GM18505 (cell line): ENCODE measurements at regions not wholly inside any gene's neighbourhood (a gene's known extent, or its start where the extent isn't known, plus 50 kb on each side); places are given as distances from the start of the nearest gene placed in this dataset.

Experiments used
- ATAC-seq: cut with Tn5 transposase; IDR thresholded peaks from one replicate; pipeline ENCODE4 v1.9.1; 2021; ENCODE audit not compliant: unreplicated experiment
- POLR2A ChIP-seq: IDR thresholded peaks from 4 replicates; pipeline ENCODE4 v1.6.1; 2011; ENCODE audit warnings: borderline replicate concordance; ENCODE audit not compliant: insufficient read depth, insufficient read length; ENCODE audit errors: extremely low read depth

DNA sequence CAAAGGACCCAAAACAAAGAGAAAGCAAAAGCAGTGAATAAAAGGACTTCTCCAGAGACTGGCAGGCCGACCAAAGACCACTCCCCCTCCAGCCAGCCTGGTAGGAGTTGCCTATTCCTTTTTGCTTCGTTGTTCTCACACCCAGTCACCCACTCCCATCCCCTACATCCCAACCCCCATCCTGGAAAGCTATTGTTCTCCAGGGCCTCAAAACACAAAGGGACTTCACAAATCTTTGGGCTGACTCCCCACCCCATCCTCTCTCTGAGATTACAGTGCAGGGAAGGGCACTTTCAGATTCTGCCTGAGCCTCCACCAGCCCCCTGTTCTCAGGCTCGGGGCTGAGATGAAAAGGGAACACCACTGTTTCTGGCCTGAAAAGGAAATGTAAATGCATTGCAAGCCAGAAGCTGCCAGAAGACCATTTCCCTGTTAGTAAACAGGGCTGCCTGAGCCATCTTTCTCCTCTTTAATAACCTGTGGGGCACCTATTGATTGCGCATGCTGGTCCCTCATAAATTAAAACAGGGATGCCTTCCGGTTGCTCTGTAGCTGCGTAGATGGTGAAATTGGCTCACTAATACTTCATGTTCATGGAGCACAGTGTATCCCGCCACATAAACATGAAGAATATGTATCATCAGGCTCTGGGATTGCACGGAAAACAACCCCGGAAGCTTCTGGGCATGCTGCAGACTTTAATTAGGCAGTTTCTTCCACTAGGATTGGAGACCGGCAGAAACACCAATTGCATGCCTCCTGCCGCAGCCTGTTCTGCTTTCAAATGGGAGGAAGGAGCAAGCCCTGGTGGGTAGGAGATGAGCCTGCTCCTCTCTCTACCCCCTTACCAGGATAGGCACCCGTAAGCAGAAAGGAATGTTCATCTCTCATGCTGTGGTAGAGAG, 130.3 kb upstream of the FUT8 start:
- peak; percentile 9 for TF ChIP-seq POLR2A
- no peak for ATAC-seq

DNA sequence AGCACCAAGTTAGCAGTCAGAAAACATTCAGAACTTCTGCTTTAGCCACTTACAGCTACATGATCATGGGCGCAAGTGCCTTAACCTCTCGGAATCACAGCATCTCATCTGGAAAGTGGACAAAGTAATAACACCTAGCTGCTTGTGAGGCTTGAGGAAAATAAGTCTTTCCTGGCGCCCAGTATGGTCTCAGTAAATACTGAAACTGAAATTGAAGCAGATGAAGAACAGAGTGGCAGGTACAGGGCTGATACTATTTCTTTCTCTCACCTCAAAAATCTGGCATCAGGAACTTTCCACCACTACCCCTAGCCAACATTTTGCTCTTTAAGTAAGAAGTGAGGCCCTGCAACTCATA, 129.7 kb upstream of the FUT8 start:
- peak; percentile 51 for TF ChIP-seq POLR2A
- ATAC-seq, result no peak

DNA sequence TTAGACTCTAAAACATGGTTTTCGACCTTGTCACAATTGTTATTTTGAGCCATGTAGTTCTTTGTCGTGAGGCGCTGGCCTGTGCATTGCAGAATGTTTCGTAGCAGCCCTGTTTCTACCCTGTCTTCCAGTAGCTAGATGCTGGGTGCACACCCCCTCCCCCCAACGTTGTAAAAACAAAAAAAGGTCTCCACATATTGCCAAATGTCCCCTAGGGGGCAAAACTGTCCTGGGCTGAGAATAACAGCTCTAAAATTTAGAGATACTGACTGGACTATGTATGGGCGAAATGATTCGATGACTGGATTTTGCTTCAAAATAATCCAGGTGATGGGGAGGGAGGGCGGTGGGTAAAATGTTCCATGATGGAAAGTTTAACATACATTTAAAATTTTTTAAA, 126.1 kb upstream of the FUT8 start:
- no peak for ATAC-seq
- TF ChIP-seq POLR2A, result no peak

DNA sequence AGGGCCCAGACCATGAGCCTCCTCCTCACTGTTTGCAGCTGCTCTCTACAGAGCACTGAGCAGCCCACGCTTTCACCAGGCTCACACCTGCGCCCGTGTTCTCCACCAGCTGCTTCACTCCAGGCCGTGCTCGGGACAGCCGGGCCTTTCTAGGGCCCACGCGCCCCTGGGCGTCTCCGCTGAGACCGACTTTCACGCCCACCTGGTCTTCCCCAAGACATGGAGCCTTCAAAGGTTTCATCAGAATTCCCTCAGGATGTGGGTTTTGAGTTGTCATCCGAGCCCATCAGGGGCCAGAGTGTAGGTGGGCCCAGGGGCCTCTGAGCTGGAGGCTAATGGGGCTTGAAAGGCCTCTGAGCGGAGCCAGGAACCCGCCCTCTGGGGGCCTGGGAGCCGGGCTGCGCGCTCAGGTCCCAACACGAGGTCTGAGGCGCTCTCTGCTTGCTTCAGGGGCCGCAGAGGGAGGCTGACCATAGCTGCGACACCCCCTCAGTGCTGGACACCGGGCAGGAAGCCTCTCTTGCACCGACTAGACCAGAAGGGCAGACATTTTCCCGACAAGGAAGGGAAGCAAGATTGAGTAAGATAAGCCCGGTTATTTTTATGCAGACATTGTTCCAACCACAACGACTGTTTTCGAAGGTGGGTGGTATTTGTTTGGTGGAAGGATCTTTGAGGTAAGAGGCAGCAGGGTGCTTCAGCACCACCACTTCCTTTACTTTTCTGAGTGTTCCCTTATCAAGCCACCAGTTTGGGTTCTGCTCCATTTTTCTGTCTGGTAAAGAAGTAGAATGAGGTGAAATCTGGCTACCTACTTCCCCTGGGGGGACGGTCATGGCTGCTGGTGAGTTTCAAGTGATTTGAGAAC, 125.0 kb upstream of the FUT8 start:
- peak; percentile 43 for ATAC-seq
- TF ChIP-seq POLR2A, result peak; percentile 55

DNA sequence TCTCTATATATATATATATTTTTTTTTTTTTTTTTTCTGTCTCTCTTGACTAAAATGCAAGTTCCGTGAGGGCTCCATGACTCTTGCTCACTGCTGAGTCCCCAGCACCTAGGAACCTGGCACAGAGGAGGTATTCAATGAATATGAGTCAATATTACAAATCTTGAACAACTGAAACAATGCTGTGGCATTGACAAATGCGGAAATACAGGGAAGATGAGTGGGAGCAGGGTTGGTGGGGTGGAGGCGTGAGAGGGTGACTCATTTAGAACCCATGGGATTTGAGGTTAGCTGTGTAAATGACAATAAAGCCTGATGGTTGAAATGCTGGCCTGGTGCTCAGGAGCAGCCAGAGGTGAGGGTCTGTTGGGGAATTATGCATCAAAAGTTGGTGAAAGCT, 121.7 kb upstream of the FUT8 start:
- ATAC-seq, result no peak
- no peak for TF ChIP-seq POLR2A

DNA sequence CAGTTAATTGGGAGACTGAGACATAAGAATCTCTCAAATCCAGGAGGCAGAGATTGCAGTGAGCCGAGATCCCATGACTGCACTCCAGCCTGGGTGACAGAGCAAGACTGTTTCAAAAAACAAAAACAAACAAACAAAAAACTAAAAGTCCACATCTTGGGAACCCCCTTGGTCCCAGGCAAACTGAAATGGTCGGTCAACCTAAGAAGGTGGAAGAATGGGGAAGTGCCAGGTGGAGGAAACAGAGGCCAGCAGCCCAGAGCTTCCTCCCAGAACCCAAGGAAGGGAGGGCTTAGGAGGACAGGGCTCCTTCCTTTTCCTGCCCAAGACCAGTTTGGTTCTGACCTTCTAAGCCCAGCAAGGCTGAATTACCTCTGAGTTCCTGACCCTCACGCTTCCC, 121.0 kb upstream of the FUT8 start:
- TF ChIP-seq POLR2A, result no peak
- ATAC-seq, result no peak

DNA sequence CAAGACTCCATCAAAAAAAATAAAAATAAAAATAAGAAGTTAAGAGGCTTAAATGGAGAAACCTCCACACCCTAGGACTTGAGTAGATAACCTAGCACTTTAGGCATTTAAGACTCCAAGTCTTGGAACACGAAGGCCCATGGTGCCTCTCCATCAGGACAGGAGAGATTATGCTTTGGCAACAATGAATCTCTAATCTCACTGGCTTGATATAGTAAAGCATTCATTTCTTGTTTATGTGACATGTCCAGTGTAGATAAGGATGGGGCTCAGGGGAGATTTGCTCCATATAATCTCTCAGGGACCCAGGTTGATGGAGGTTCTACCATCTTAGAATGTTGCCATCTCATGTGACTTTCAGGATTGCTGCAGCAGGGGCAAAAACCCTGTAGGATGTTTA, 117.7 kb upstream of the FUT8 start:
- no peak for ATAC-seq
- TF ChIP-seq POLR2A, result no peak

DNA sequence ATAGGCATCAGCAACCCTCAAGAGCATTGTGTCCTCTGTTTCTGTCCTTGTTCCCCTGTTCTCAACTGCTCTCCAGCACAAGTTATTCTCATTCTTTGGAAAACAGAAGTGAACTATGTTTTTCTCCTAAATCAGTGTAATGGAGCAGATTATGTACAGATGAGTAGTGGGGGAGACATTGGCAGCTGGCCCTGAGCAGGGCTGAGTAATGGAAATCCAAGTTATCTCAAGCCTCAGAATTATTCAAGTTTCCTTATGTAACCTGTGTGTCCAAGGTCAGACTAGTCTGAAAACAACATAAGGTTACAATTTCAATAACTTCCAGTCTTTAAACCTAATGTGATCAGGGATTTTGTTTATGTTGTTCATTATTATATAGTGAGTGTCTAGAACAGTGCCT, 116.1 kb upstream of the FUT8 start:
- no peak for TF ChIP-seq POLR2A
- ATAC-seq, result no peak

DNA sequence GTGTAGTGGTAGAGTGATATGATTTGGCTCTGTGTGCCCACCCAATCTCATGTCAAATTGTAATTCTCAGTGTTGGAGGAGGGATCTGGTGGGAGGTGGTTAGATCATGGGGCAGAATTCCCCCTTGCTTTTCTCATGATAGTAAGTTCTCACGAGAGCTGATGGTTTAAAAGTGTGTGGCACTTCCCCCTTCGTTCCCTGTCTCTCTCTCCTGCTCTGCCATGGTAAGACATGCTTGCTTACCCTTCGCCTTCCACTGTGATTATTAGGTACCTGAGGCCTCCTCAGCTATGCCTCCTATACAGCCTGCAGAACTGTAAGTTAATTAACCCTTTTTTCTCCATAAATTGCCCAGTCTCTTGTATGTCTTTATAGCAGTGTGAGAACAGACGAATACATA, 115.7 kb upstream of the FUT8 start:
- ATAC-seq, result no peak
- no peak for TF ChIP-seq POLR2A

DNA sequence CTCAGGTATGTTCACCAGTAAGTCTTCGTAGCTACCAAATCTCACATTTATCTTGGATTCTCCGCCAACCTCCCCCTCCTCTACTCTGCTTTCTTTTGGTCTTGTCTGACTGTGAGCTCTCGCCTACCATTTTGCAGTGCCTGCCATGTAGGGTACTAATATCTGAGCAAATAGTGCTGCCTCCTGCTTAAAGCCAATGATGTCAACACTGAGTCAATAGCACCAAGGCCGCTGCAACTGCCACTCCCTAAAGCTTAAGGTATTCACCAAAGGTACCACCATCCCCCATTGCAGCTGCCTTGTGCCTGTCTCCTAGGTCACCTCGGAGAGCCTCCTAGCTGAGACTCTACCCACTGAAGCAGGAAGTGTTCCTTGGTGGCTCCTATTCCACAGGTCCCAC, 114.8 kb upstream of the FUT8 start:
- TF ChIP-seq POLR2A, result no peak
- no peak for ATAC-seq

DNA sequence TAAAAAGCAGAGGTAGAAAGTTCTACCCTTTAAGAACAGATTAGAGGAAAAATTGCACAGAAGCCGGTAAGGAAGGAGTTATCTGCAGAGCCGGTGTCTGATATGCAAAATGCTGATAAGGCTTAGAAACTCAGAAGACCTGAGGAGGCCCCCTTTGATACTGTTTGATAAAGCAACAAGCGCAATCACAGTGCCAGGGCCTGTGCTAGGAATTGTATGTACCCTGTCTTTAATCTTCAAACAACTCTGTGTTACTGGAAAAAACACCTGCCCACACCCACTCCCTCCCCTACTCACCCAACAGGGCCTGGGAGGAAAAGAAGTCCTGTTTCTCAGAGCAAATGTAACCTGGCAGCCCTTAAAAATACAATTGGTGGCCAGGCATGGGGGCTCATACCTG, 112.7 kb upstream of the FUT8 start:
- ATAC-seq, result no peak
- no peak for TF ChIP-seq POLR2A

DNA sequence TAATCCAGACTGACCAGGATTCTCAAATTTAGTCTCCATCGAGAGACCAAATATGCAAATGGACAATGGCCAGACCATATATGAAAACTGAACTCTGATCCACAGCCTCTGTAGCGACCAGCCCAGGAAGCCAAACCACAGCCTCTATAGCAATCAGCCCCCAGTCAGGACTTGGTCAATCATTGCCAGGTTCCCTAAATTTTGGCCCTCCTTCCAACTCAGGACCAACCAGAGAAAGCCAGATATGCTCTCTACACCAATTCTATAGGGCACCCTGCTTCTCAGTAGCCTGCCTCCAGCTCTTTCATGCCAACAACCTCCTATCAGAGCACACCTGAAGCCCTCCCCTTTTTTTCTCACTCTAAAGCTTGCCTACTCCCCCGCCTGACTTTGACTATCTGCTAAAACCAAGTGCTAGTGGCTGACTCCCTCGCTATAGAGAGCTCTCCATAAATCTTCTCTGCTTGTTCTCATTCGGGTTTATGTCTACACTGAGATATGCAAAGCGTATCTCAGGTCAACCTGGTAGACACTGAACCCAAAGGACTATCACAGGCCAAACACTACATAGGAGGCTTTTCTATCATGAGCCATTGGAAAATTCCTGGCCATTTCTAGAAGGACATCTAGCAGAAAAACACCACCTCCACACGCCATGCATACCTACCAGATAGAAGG, 110.5 kb upstream of the FUT8 start:
- TF ChIP-seq POLR2A, result peak; percentile 79
- ATAC-seq, result peak; percentile 41

DNA sequence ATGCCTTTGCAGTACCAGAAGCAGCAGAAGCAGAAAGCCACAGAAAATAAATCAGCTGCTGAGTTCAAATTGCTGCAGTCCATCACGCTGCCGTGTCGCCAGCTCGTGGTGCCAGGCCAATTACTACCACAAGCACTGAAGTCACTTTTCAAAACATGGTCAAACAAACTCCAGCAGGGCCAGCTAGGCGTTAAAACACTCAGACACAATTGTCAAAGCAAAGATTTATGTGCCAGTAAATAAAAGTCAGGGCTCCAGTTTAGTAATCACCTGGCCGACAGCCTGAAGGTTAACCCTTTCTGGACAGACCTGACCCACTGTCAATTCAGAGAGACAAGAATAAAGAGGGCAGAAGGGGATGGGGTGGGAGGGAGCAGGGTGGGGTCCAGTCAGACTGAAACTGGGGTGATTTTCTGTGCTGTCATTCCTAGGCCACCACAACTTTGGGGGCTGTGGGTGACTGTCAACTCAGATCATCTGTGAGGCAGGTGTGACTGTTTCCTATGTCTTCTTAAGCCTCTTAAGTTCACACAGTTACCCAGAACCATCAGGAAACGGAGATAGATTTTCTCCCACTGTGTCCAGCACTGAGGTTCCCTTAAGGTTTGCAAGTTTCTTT, 109.8 kb upstream of the FUT8 start:
- peak; percentile 63 for TF ChIP-seq POLR2A
- ATAC-seq, result peak; percentile 47
